Suppressor macrophage treated with lipopolysaccharide for 1 hour (primary cell): ENCODE measurements at regions not wholly inside any gene's neighbourhood (a gene's known extent, or its start where the extent isn't known, plus 50 kb on each side); places are given as distances from the start of the nearest gene placed in this dataset.
A peak's percentile ranks its signal among the peaks of the same experiment; 100 is the strongest.
"Not testable (repeated sequence)": the region's sequence is repeated elsewhere in the genome, so short reads cannot be mapped to it uniquely, and the experiment has no call there.

Experiments used
- DNase-seq, 3 donors: peaks; one replicate each; pipeline ENCODE4 v3.0.0-alpha.2; 2020 to 2022

DNA sequence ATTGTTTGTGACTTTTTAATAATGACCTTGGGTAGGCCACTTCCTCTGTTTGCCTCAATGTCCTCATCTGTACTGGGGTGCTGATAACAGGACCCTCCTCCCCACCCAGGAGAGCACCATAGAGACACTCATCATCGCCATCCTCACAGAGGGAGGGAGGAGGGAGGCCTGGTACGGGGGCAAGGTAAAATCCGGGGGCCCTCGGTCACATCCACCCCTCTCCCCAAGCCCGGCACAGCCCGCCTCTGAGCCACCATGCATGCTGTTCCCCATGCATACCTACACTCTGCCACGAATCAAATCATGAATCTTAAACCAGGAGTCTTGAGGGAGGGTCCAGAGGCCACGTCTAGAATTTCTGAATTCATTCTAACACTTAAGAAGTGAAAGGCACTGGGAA lies 74.9 kb upstream of the IQSEC1 start:
- DNase-seq = no peak

DNA sequence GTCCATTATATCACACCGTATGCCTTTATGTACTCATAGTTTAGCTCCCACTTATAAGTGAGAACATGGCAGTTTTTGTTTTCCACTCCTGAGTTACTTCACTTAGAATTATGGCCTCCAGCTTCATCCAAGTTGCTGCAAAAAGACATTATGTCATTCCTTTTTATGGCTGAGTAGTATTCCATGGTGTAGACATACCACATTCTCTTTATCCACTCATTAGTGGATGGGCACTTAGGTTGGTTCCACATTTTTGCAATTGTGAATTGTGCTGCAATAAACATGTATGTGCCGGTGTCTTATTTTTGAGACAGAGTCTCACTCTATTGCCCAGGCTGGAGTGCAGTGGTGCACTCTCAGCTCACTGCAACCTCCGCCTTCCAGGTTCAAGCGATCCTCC lies 74.1 kb upstream of the IQSEC1 start:
- no peak for DNase-seq

DNA sequence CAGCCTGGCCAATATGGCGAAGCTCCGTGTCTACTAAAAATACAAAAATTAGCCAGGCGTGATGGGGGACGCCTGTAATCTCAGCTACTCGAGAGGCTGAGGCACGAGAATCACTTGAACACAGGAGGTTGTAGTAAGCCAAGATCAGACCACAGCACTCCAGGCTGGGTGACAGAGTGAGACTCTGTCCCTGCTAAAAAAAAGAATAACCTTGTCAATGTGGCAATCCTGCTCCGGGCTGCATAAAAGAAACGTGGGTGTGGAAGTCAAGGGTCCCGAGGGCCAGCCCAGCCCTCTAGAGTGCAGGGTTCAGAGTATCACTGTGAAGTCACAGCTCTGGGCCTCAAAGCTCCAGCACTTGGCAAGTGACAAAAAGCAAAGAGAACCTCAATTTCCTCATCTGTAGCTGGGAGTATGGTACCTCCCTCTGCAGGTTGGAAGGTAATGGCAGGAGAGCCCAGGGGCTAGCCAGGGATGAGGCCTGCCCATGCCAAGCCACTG lies 73.5 kb upstream of the IQSEC1 start:
- no peak for DNase-seq

DNA sequence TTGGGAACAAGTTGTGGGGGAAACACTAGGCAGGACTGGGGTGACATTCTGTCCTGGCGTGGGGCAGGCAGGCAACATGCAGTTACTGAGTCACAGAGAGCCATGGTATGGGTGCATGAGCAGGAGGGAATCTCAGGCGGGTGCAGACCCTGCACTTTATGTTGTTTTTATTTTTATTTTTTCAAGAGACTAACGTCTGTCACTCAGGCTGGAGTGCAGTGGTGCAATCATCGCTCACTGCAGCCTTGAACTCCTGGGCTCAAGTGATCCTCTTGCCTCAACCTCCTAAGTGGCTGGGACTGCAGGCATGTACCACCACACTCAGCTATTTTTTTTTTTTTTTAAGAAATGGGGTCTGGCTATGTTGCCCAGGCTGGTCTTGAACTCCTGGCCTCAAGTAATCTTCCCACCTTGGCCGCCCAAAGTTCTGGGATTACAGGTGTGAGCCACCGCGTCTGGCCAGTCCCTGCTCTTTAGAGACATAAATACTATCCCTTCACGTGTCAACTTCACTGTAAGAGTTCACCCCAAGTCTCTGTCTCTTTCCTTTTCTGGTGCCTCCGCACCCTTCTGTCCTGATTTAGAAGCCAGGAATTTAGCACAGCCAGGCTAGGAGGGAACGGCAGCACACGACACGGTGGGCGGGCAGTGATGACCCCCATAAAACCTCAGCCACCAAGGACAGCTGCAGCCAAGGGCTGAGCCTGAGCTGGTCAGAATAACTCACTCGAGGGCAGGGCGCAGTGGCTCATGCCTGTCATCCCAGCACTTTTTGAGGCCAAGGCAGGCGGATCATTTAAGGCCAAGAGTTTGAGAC lies 72.8 kb upstream of the IQSEC1 start:
- DNase-seq = no peak

DNA sequence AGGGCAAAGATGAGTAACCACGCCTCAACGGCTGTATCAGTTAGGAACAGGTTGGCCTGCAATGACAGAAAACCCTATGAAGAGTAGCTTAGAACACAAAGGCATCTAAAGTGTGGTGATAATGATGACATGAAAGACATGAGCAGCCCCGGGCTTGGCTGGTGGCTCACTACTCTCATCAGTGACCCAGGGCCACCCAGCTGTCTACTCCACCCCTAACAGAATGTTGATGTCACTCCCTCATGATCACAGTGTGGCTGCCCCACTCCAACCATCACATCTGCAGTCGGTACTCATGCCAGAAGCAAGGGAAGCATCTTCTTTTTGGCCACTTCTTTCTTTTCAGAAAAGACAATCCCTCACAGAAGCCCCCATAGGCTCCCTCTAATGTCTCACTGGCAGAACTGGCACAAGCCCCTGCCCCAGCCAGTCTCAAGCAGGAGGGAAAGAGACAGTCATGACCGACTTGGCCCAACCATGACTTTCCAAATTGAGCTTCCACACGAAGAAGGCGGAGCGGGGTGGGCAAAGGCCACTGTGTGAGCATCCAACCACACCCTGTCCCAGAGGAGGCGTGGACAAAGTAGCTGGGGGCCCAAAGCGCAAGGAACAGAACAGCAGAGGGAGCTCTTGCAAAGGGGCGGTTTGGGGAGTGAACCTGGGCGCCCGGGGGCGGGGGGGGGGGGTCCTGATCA lies 72.0 kb upstream of the IQSEC1 start:
- DNase-seq = no peak

DNA sequence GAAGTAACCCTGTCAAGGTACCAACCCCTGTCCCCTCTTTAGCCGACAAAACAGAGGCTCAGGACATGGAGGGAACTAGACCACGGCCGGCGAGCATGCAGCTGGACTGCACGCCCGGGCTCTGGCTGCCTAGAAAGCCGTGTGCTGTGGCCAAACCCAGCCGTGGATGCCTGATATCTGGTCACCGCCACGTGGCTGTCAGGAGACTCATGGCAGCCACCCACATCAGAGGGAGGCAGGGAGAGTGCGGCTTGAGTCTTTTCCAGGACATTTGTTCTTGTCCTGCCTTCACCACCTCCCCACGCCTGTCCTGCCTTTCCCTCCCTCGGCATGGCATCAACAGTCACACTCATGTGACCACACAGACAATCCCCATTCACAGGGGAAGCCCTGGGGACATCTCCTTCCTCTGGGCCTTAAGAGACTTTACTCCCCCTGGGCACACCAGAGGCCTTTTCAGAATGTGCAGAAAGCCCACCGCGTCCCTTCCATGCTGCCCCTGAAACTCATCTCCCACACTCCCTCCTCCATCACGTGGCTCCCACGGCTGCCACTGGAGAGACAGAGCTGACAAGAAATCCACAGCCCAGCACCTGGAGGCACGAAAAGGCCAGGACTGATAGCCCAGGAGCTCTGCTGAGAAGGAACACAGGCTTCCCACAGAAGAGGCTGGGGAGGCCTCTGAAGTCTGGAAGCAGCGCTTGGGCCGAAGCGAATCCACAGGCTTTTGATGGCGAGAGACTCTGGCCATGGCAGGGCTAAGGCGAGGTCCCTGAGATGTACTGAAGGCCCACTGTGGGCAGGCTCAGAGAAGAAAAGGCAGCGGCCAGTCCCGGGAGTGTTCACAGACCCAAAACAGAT lies 71.2 kb upstream of the IQSEC1 start:
- DNase-seq = peak in 1 of 3 donors; percentile 27

DNA sequence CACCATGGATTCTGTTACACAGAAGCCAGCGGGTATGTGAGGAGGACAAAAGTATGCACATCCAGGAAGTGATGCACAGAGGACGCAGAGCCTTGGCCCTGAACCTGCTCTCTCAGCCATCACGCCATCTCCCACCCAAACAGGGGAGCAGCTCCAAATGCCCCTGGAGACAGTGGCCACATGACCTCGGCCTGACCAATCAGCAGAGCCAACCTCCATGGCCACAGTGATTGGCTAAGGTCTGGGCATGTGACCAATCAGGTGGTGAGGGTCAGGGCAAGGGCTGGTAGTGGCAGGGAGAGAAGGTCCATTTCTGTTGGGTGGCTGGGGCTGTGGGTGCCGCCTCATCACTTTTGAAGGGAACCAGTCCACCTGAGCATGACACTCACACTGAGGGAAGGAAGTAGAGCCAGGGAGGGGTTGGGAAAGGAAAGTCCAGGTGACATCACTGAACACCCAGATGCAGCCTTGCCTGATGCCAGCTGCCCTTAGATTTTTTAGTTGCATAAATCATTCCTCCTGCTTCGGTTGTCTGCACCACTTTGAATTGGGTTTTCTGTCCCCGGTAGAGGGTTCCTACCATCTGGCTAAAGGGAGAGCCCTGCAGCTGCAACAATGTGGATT lies 70.3 kb upstream of the IQSEC1 start:
- DNase-seq = peak in 1 of 3 donors; percentile 14

DNA sequence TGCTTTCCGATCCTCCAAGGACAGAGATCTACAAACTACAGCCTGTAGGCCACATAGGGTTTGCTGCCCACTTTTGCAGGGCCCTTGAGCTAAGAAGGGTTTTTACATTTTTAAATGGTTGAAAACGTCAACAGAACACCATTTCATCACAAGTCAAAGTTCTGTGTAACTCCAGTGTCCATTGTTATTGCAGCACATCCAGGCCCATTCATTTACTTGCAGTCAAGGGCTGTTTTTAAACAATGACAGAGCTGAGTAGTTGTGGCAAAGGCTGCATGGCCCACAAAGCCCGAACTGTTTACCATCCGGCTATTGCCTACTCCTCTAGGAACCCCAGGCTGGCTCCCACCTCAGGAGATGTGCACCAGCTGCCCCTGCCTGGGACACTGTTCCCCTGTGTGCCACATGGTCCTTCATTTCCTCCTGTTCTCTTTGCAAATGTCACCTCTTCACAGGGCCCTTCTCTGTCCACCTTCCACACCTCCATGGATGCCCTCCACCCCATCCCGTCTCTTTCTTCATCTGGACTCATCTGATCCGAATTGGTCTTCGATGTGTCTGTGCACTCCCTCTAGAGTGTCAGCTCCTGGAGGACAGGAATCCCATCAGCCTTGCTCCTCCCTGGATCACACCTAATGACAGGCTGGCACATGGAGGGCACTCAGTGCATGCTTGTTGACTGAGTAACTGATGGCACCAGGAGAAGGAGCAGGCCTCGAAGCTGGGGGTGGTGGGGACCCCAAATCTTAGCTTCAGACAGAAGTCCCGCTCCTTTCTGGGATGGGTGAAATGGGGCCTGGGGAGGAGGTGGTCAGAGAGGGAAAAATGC lies 69.5 kb upstream of the IQSEC1 start:
- DNase-seq = no peak

DNA sequence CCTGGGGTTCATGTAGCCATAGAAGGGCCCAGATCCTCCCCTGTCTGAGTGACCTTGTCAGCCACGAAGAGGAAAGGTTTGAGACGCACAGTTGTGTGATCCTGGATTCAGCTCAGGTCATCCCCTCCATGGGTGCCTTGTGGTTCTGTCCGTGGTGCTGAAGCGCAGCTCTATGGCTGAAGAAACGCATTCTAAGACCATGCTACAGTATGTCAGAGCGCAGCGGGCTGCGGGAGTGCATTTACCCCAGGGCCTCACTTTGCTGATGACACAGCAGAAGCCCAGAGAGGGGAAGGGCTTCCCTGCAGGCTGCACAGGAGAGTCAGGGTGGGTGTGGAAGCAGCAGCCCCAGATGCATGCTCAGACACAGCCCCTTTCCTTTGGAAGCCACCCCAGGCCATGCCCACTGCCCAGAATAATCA lies 68.8 kb upstream of the IQSEC1 start:
- peak; percentile 23 to 60 (median 36) for DNase-seq

DNA sequence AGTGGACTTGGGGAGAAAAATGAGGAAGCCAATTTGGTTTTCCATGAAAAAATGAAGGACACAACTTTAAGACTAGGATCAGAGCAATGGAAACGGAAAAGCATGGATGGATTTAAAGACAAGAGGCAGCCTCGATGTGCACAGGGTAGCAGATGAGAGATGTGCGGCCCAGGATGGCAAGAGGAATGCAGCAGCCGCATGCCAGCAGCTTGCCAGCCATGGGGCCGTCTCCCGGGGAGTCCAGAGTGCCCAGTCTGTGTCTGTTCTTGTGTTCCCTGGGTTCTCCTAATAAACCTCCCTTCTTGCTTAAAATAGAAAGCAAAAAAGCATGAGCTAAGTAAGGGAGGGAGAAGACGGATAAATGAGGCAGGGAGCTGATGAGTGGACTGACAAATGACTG lies 68.0 kb upstream of the IQSEC1 start:
- DNase-seq = no peak

DNA sequence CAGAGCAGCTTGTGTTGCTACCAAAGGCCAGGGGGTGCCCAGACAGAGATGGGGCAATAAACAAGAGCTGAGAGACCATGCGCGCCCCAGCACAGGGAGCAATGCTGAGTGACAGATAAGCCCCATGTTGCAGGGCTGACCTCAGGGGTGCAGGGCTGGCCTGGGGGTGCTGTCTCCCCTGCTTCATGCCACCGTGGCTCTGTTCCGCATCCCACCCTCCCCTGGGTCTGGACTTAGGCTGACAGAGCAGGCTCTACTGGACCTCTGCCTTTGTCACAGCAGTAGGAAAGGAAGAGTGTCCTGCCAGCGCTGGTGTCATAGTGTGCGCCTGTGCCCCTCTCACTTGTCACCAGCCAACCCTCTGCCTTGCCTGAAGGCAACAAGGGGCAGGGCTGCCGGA lies 67.4 kb upstream of the IQSEC1 start:
- no peak for DNase-seq

DNA sequence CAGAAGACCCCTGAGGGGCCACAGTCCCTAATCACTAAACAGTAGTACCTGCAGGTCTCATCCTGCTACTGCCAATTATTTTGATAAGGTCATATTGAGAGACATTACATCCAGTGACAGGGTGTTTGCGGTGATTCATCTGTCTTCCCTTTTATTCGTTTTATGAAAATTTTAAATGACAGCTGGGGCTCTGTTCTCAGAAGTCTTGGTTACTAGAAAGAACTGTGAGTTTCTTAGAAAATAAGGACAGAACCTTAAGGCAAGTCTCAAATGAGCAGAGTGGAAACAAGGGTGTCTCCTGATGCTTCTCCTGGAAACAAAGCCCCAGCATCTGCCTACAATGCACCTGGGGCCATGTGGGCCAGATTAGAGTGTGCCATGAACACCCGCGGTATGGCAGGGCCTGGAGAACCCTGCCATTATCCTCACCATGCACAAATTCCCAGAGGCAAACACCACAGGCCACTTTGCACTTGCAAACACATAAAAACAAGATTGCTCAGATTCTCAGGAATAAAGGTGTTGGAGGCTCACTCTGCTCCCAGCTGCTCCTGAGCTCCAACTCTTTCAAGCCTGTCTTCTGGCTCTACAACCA lies 66.3 kb upstream of the IQSEC1 start:
- DNase-seq = no peak

DNA sequence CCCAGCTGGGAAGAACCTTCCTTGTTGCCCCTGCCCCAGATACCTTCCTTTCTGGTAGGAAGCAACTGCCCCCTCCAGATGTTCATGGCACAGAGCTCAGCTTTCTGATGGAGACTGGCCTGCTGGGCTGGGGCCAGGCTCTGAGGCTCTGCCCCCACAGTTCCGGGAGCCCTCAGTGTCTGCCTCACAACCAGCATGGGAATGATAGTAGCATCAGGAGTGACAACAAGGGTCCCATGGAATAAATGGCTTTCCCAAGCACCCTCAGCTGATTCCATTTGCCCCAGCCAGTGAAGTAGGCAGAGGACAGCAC lies 65.6 kb upstream of the IQSEC1 start:
- DNase-seq = no peak

DNA sequence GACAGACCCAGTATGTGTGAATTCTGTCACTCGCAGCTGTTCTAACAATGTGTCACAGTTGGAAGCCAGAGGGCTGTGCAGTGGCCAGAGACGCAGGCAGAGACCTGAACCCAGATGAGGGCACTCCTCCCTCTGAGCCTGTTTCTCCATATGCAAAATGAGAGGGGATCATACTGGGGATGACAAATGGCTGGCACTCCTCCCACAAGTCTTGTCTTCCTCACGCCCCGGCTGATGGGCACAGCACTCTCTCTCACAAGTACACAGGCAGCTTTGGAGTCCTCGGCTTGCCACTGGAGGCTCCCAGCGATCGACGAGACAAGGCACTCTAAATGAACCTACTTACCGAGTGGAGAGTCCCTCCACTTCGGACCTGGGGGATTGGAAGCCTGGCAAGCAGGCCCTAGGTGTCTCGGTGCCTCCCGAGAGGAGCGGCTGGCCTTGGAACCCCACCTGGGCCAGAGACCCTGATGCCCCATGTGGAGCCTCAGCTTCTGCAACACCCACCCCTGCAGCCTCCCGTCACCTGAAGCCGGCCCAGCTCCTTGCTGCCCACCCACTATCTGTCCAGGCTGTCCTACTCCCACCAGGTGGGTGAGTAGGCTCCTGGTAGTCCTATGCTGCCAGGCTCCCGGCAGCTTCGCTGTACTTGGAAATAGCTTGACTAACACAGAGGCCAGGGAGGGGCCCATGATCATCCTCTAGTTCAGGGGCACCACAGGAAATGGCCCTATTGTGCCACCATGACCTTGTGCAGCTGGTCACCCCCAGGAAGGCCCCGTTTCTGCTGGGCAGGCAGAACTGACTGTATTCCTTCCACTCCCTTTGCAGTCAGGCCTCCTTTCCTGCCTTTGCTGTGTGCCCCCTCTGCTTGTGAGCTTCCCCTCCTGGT lies 65.0 kb upstream of the IQSEC1 start:
- DNase-seq = no peak

DNA sequence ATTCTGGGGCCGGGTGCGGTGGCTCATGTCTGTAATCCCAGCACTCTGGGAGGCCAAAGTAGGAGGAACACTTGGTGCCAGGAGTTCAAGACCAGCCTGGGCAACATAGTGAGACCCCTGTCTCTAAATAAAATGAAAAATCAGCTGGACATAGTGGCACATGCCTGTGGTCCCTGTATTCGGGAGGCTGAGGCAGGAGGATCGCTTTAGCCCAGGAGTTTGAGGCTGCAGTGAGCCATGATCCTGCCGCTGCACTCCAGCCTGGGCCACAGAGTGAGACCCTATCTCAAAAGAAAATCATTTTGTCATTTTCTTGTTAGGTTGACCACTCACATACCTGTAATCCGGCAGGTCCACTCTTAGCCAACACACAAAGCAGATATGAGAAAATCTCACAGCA lies 63.6 kb upstream of the IQSEC1 start:
- not testable (repeated sequence) for DNase-seq

DNA sequence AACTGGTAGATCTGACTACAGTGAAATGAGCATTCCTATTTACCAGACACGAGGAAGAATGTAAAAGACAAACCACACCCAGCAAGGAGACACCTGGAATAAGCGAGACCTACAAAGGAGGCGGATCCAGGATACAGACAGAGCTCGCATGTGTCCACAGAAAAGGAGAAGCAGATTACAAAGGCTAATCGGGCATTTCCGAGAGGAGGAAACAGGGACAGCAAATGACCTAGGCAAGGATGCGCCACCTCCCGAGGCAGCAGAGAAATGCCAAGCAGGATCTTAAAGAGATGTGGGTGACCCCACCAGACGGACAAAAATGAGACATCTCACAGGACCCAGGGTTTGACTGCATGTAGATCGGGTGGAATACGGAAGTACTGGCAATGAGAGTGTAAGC lies 63.2 kb upstream of the IQSEC1 start:
- no peak for DNase-seq

DNA sequence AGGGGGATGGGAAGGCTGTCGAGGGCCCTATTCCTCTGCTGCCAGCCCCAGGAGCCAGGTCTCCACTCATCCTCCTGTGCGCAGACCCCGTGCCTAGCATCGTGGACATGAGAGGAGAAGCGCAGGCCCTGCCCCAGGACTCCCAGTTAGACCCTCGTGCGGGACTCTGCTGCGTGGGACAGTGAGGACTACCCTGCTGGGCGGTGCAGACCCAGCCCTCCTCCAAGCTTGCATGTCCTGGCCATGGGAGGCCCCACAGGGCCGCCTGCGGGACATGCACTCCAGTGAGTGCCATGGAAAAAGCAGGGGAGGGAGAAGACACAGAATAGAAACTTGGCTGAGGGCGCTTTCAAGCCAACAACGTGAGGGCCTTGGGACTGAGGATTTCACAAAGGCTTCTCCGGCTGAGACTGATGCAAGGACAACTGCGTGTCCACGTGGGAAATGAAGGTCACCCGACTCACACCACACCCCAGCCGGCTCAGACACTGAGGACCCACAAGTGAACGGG lies 62.6 kb upstream of the IQSEC1 start:
- no peak for DNase-seq

DNA sequence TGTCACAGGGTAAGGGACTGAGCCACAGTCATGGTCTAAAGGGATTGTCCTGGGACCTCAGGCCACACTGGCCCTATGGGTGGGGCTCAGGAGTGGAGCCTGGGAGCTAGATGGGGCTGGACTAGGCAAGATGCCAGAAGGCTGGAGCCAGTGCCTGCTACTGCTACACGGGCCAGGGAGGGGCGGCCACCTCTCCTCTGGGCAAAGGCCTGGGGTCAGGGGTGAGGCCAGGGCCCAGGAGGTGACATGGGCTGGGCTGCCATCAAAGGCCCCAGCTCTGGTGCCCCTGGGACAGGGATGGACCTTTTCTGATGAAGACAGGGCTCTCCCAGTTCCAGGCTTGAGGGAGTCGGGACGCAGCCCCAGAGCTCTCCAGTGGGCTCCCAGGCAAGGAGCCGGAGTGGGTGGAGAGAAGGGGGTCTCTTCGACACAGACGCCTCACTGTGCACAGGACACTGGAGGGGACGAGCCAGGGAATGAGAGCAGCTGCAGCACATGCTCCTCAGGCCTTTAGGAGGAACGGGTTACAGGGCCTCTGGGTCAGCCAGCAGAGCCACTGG lies 62.1 kb upstream of the IQSEC1 start:
- no peak for DNase-seq

DNA sequence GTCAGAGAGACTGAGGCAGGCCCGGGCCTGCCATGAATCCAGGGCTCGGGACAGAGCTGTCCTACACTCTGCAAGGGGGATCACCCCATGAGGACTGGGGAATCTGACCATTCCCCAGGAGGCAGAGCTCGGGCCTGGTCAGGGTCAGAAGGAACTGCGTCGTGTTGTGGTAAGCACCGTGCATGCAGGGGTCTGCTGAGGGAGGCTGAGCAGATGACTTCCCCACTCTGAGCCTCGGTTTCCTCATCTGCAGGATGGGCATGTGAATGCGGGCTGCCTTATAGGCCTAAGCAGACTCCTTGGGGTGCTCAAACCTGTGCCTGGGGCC lies 61.6 kb upstream of the IQSEC1 start:
- no peak for DNase-seq
